Stomach (tissue), 8 donors: ENCODE measurements at regions not wholly inside any gene's neighbourhood (a gene's known extent, or its start where the extent isn't known, plus 50 kb on each side); places are given as distances from the start of the nearest gene placed in this dataset.

Source experiments
- DNase-seq, 2 donors: peaks; one replicate each; pipeline versions ENCODE4 v3.0.0 to v3.0.0-alpha.2; 2013 to 2019
- H3K27ac ChIP-seq, 5 donors: fragments of 200-600 bp in 4 of 5; sonication (generic) in 4 of 5; one replicate each; pipeline ENCODE4 v1.5.1; 2013 to 2019; ENCODE audit warnings: mild to moderate bottlenecking in 1 of 5, moderate library complexity in 1 of 5
- H3K27me3 ChIP-seq, 3 donors: fragments of 200-600 bp; sonication (generic); one replicate each; pipeline ENCODE4 v1.5.1; 2017 to 2019; ENCODE audit warnings: mixed run types in 1 of 3
- H3K36me3 ChIP-seq, 4 donors: fragments of 200-600 bp; sonication (generic); 1 replicate in 3 of 4; 2 replicates in 1 of 4; pipeline ENCODE4 v1.5.1; 2016 to 2019
- H3K4me1 ChIP-seq, 4 donors: fragments of 200-600 bp; sonication (generic); one replicate each; pipeline ENCODE4 v1.5.1; 2016 to 2019
- H3K4me3 ChIP-seq, 4 donors: fragments of 200-600 bp; sonication (generic) in 3 of 4; one replicate each; pipeline ENCODE4 v1.5.1; 2016 to 2019; ENCODE audit warnings: mild to moderate bottlenecking in 1 of 4
- H3K9me3 ChIP-seq, 4 donors: fragments of 200-600 bp; sonication (generic); one replicate each; pipeline ENCODE4 v1.5.1; 2016 to 2019
- EP300 ChIP-seq: sonication (generic); formaldehyde crosslinking; IDR thresholded peaks from one replicate; pipeline ENCODE4 v1.6.1; 2017; ENCODE audit warnings: antibody characterized with exemption
- POLR2A ChIP-seq, 4 donors: fragments of 450-650 bp; IDR thresholded peaks; one replicate each; pipeline ENCODE4 v1.6.1; 2016; ENCODE audit warnings: antibody characterized with exemption in 4 of 4, control low read depth in 2 of 4, mild to moderate bottlenecking in 1 of 4, moderate library complexity in 1 of 4
- POLR2AphosphoS5 ChIP-seq, 3 donors: sonication (generic); formaldehyde crosslinking; IDR thresholded peaks; one replicate each; pipeline ENCODE4 v1.6.1; 2016; ENCODE audit warnings: antibody characterized with exemption in 3 of 3
- WGBS, 5 donors: extraction: QIAGEN DNeasy Blood & Tissue Kit in 3 of 5; methylation state at CpG; one replicate each; pipeline versions ENCODE4 v1.1.5 to v1.1.7; 2013 to 2018; 5-methylcytosine and 5-hydroxymethylcytosine counted together
- intact Hi-C: fragments of 100-400 bp; cut with DNase I; formaldehyde crosslinking; loops from one replicate; pipeline ENCODE4 v1.15.1; 2023; ENCODE audit warnings: low total_unique reads
- TF ChIP-seq, protein P1 (sequence below), 7 experiments: fragments of 450-650 bp in 4 of 7; fragments of 200-600 bp in 3 of 7; sonication (generic) in 3 of 7; IDR thresholded peaks; one replicate each; pipeline ENCODE4 v1.5.1; 2016 to 2019; ENCODE audit warnings: antibody characterized with exemption in 7 of 7, control low read depth in 2 of 7, mild to moderate bottlenecking in 1 of 7
- donor health status: healthy with polysubstance abuse.
- donor health status: Bipolar disorder and iron deficiency.
- donor health status: healthy.

GRCh38 chr3:174444391-174444790, 414.7 kb upstream of the NAALADL2 start:
- no peaks in the 10 kb centered on the region for H3K36me3 ChIP-seq
- 86 to 93% (median 91%) methylated on average over 3 of the region's 3 CpGs for WGBS, 5 donors
- DNase-seq: no peak
- no peak overlapping the region for H3K27ac ChIP-seq
- peaks cover 0 to 19% (median 5%) of the 10 kb centered on the region in 4 donors for H3K9me3 ChIP-seq
- no peak for TF ChIP-seq POLR2A (IDR thresholded peaks at IDR 0.05)
- no peak for TF ChIP-seq POLR2AphosphoS5 (IDR thresholded peaks at IDR 0.05)
- TF ChIP-seq, protein P1, sequence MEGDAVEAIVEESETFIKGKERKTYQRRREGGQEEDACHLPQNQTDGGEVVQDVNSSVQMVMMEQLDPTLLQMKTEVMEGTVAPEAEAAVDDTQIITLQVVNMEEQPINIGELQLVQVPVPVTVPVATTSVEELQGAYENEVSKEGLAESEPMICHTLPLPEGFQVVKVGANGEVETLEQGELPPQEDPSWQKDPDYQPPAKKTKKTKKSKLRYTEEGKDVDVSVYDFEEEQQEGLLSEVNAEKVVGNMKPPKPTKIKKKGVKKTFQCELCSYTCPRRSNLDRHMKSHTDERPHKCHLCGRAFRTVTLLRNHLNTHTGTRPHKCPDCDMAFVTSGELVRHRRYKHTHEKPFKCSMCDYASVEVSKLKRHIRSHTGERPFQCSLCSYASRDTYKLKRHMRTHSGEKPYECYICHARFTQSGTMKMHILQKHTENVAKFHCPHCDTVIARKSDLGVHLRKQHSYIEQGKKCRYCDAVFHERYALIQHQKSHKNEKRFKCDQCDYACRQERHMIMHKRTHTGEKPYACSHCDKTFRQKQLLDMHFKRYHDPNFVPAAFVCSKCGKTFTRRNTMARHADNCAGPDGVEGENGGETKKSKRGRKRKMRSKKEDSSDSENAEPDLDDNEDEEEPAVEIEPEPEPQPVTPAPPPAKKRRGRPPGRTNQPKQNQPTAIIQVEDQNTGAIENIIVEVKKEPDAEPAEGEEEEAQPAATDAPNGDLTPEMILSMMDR (IDR thresholded peaks at IDR 0.05): no peak
- TF ChIP-seq EP300: no peak
- H3K27me3 ChIP-seq: peaks cover 0 to 5% (median 0%) of the 10 kb centered on the region in 3 donors
- intact Hi-C loops: no loop called here
- H3K4me3 ChIP-seq: no peak overlapping the region
- H3K4me1 ChIP-seq: peaks cover 0 to 21% (median 12%) of the 10 kb centered on the region in 4 donors

DNA sequence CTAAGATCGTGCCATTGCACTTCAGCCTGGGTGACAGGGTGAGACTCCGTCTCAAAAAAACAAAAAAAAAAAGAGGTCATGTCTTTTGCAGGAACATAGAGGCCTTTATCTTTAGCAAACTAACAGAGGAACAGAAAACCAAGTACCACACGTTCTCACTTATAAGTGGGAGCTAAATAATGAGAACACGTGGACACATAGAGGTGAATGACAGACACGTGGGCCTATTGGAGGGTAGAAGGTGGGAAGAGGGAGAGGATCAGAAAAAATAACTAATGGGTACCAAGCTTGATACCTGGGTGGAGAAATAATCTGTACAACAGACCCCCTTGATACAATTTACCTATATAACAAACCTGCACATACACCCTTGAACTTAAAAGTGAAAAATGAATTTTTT, 401.4 kb upstream of the NAALADL2 start:
- no peak overlapping the region for H3K4me3 ChIP-seq
- TF ChIP-seq POLR2AphosphoS5 (IDR thresholded peaks at IDR 0.05) (no peak), EP300 (no peak), POLR2A (IDR thresholded peaks at IDR 0.05) (no peak)
- TF ChIP-seq, protein P1 (IDR thresholded peaks at IDR 0.05): no peak
- peaks cover 0 to 8% (median 0%) of the 10 kb centered on the region in 4 donors for H3K9me3 ChIP-seq
- DNase-seq: no peak
- intact Hi-C loops: no loop called here
- no peaks in the 10 kb centered on the region for H3K27me3 ChIP-seq
- no peaks in the 10 kb centered on the region for H3K36me3 ChIP-seq
- no peak overlapping the region for H3K27ac ChIP-seq
- H3K4me1 ChIP-seq: no peaks in the 10 kb centered on the region
- 81 to 86% (median 82%) methylated on average over 5 of the region's 5 CpGs for WGBS, 5 donors

GRCh38 chr3:174460831-174461230, 398.3 kb upstream of the NAALADL2 start:
- H3K9me3 ChIP-seq: peaks cover 0 to 8% (median 0%) of the 10 kb centered on the region in 4 donors
- 0 to 61% (median 43%) methylated on average over 1 of the region's 1 CpG for WGBS, 5 donors
- TF ChIP-seq, protein P1 (IDR thresholded peaks at IDR 0.05): no peak
- TF ChIP-seq POLR2A (IDR thresholded peaks at IDR 0.05) (no peak), POLR2AphosphoS5 (IDR thresholded peaks at IDR 0.05) (no peak), EP300 (no peak)
- no peaks in the 10 kb centered on the region for H3K4me1 ChIP-seq
- H3K36me3 ChIP-seq: no peaks in the 10 kb centered on the region
- intact Hi-C loops: no loop called here
- no peaks in the 10 kb centered on the region for H3K27me3 ChIP-seq
- DNase-seq: no peak
- no peak overlapping the region for H3K27ac ChIP-seq
- H3K4me3 ChIP-seq: no peak overlapping the region

DNA sequence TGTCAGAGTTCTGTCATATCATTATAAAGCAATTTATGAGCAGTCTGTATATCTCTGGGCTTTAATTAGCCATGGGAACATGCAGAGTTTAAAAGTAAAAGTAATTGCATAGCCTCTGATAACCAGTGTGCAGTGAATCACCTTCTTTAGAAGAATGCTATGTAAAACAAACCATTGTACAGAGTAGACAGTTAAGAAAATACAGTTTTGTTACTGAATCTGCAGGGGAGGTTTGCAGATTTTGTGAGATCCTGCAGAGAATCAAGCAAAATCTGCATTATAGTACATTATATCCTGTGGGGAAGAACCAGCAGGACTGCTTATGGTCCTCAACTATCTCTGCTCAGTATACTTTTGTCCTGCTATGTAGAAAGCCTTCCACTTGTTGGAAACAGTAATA, 396.2 kb upstream of the NAALADL2 start:
- TF ChIP-seq, protein P1 (IDR thresholded peaks at IDR 0.05): no peak
- TF ChIP-seq POLR2A (IDR thresholded peaks at IDR 0.05) (no peak), POLR2AphosphoS5 (IDR thresholded peaks at IDR 0.05) (no peak), EP300 (no peak)
- Histone ChIP-seq H3K36me3 (no peaks in the 10 kb centered on the region), H3K27me3 (no peaks in the 10 kb centered on the region), H3K4me3 (no peak overlapping the region), H3K27ac (no peak overlapping the region), H3K9me3 (no peaks in the 10 kb centered on the region), H3K4me1 (no peaks in the 10 kb centered on the region)
- no peak for DNase-seq
- intact Hi-C loops: no loop called here
